MM.1S (cell line): ENCODE measurements at regions not wholly inside any gene's neighbourhood (a gene's known extent, or its start where the extent isn't known, plus 50 kb on each side); places are given as distances from the start of the nearest gene placed in this dataset.

ENCODE experiments used
- DNase-seq: peaks from one replicate; pipeline ENCODE4 v3.0.0-alpha.2; 2015
- H2AFZ ChIP-seq: fragments of 300-600 bp; sonication (generic); 2 replicates; pipeline ENCODE4 v1.6.0; 2016; ENCODE audit warnings: antibody characterized with exemption, low read length
- H3F3A ChIP-seq: fragments of 300-600 bp; sonication (generic); 2 replicates; pipeline ENCODE4 v1.6.1; 2016; ENCODE audit warnings: mild to moderate bottlenecking, antibody characterized with exemption, low read length, moderate library complexity, mixed read lengths; ENCODE audit not compliant: insufficient read depth
- H3K27ac ChIP-seq: fragments of 300-600 bp; sonication (generic); 2 replicates; pipeline ENCODE4 v1.5.1; 2016; ENCODE audit warnings: mild to moderate bottlenecking, low read length
- H3K27me3 ChIP-seq: fragments of 300-600 bp; sonication (generic); replicated peaks from 2 replicates; pipeline ENCODE4 v1.6.0; 2016; ENCODE audit warnings: low read length; ENCODE audit not compliant: insufficient read depth
- H3K36me3 ChIP-seq: fragments of 300-600 bp; sonication (generic); replicated peaks from 2 replicates; pipeline ENCODE4 v1.6.1; 2016; ENCODE audit warnings: mild to moderate bottlenecking, low read length, mixed read lengths; ENCODE audit not compliant: insufficient read depth
- H3K4me1 ChIP-seq: fragments of 300-600 bp; sonication (generic); 2 replicates; pipeline ENCODE4 v1.6.1; 2016; ENCODE audit warnings: low read length, mixed read lengths
- H3K4me2 ChIP-seq: fragments of 300-600 bp; sonication (generic); 2 replicates; pipeline ENCODE4 v1.6.0; 2016; ENCODE audit warnings: low read depth, low read length
- H3K4me3 ChIP-seq: fragments of 300-600 bp; sonication (generic); 2 replicates; pipeline ENCODE4 v1.5.1; 2016; ENCODE audit warnings: low read length, mixed read lengths
- H3K79me2 ChIP-seq: fragments of 300-600 bp; sonication (generic); 2 replicates; pipeline ENCODE4 v1.6.1; 2016; ENCODE audit warnings: mixed run types, low read length, mixed read lengths
- H3K9ac ChIP-seq: fragments of 300-600 bp; sonication (generic); 2 replicates; pipeline ENCODE4 v1.6.1; 2016; ENCODE audit warnings: low read length, mixed read lengths
- H3K9me2 ChIP-seq: fragments of 300-600 bp; sonication (generic); replicated peaks from 2 replicates; pipeline ENCODE4 v1.6.1; 2016; ENCODE audit warnings: mild to moderate bottlenecking, low read length, mixed read lengths; ENCODE audit not compliant: insufficient read depth
- H3K9me3 ChIP-seq: fragments of 300-600 bp; sonication (generic); replicated peaks from 2 replicates; pipeline ENCODE4 v1.6.1; 2016; ENCODE audit warnings: mild to moderate bottlenecking, low read length, mixed read lengths; ENCODE audit not compliant: insufficient read depth
- H4K20me1 ChIP-seq: fragments of 300-600 bp; sonication (generic); 2 replicates; pipeline ENCODE4 v1.6.1; 2016; ENCODE audit warnings: mild to moderate bottlenecking, low read length, moderate library complexity, mixed read lengths; ENCODE audit not compliant: insufficient read depth
- CTCF ChIP-seq: fragments of 300-600 bp; sonication (generic); IDR thresholded peaks from 2 replicates; pipeline ENCODE4 v1.5.1; 2016; ENCODE audit warnings: antibody characterized with exemption, low read length, mixed read lengths
- EZH2 ChIP-seq: fragments of 300-600 bp; sonication (generic); optimal IDR thresholded peaks from 2 replicates; pipeline ENCODE3; 2017; ENCODE audit warnings: low read depth, mild to moderate bottlenecking, antibody characterized with exemption, low read length, mixed read lengths
- EZH2phosphoT487 ChIP-seq: fragments of 300-600 bp; sonication (generic); IDR thresholded peaks from 2 replicates; pipeline ENCODE4 v1.6.1; 2018; ENCODE audit warnings: antibody characterized with exemption, low read length

GRCh38 chr10:33674986-33675599 lies 340.6 kb upstream of the NRP1 start:
- no peak overlapping the region for H2AFZ ChIP-seq
- H3K36me3 ChIP-seq = no peaks in the 10 kb centered on the region
- no peak overlapping the region for H3K9ac ChIP-seq
- H3K4me2 ChIP-seq = no peak overlapping the region
- no peaks in the 10 kb centered on the region for H3K4me1 ChIP-seq
- H4K20me1 ChIP-seq = no peaks in the 10 kb centered on the region
- TF ChIP-seq CTCF (no peak), EZH2phosphoT487 (no peak), EZH2 (no peak)
- no peaks in the 10 kb centered on the region for H3K9me3 ChIP-seq
- no peaks in the 10 kb centered on the region for H3K27me3 ChIP-seq
- H3F3A ChIP-seq = no peaks in the 10 kb centered on the region
- no peak overlapping the region for H3K27ac ChIP-seq
- no peaks in the 10 kb centered on the region for H3K79me2 ChIP-seq
- DNase-seq = no peak
- no peaks in the 10 kb centered on the region for H3K9me2 ChIP-seq
- no peak overlapping the region for H3K4me3 ChIP-seq

DNA sequence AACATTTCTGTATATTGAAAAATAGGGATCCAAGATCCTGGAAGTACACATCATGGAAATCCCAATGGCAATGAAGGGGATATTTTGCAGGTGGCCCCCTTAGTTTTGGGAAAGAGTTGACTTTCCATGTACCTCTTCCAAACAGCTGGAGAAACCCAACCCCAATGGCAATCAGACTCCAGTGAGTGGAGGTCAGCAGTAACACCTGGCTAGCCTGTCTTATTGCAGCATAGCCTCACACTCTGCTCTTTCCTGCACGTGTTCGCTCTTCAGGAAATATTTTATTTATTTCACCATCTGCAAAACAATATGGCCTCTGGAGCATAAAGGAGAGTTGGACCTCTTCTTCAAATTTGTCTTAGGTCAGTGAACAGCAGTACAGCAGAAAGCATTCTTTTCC lies 340.0 kb upstream of the NRP1 start:
- Histone ChIP-seq H3K9ac (no peak overlapping the region), H3K27me3 (no peaks in the 10 kb centered on the region), H3K4me3 (no peak overlapping the region), H4K20me1 (no peaks in the 10 kb centered on the region), H3F3A (no peaks in the 10 kb centered on the region), H3K4me2 (no peak overlapping the region), H3K79me2 (no peaks in the 10 kb centered on the region), H2AFZ (no peak overlapping the region), H3K4me1 (no peaks in the 10 kb centered on the region), H3K27ac (no peak overlapping the region), H3K36me3 (no peaks in the 10 kb centered on the region), H3K9me2 (no peaks in the 10 kb centered on the region), H3K9me3 (no peaks in the 10 kb centered on the region)
- TF ChIP-seq EZH2phosphoT487 (no peak), EZH2 (no peak), CTCF (no peak)
- no peak for DNase-seq

DNA sequence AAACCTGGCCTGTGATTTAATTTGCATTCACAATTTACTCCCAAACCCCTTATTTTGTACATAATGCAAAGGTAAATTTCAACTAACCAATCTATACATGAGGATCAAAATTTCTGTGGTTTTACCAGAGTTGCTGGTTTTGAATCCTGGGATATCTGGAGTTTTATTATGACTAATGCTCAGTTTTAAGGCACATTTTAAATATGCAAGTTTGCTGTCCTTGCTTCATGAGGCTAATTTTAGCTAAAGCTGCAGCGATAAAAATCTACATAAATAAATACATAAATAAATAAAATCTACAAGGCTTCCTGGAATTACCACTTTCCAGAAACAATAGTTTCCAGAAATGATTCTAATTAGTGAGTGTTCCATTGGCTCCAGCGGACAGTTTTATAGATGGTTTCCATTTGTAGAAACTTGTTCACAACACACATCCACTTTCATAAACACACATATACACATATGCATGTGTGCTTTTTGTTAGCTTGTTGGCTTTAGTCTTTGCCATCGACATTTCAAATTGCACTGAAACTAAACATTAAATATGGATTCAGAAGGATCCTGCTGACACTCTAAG lies 339.5 kb upstream of the NRP1 start:
- no peaks in the 10 kb centered on the region for H3F3A ChIP-seq
- no peak overlapping the region for H3K4me2 ChIP-seq
- H4K20me1 ChIP-seq = no peaks in the 10 kb centered on the region
- TF ChIP-seq CTCF (no peak), EZH2 (no peak), EZH2phosphoT487 (no peak)
- no peaks in the 10 kb centered on the region for H3K9me3 ChIP-seq
- H3K27ac ChIP-seq = no peak overlapping the region
- H3K27me3 ChIP-seq = no peaks in the 10 kb centered on the region
- H3K4me1 ChIP-seq = no peaks in the 10 kb centered on the region
- no peaks in the 10 kb centered on the region for H3K36me3 ChIP-seq
- H3K9ac ChIP-seq = no peak overlapping the region
- no peak for DNase-seq
- H2AFZ ChIP-seq = no peak overlapping the region
- no peaks in the 10 kb centered on the region for H3K79me2 ChIP-seq
- H3K4me3 ChIP-seq = no peak overlapping the region
- H3K9me2 ChIP-seq = no peaks in the 10 kb centered on the region
